ENCODE measurements at regions not wholly inside any gene's neighbourhood (a gene's known extent, or its start where the extent isn't known, plus 50 kb on each side); places are given as distances from the start of the nearest gene placed in this dataset.

- TF ChIP-seq ZNF274 (IDR thresholded peaks at IDR 0.05; ENCODE audit: low read depth, low read length) (no peak), SUZ12 (IDR thresholded peaks at IDR 0.05; ENCODE audit: extremely low read depth, insufficient read depth, insufficient read length) (no peak)
Observed at GRCh38 chr1:55893155-55893554, 678.0 kb upstream of the USP24 start.

Measured in NT2/D1 (cell line).